Globus pallidus (tissue), 1 donor: ENCODE measurements at regions not wholly inside any gene's neighbourhood (a gene's known extent, or its start where the extent isn't known, plus 50 kb on each side); places are given as distances from the start of the nearest gene placed in this dataset.
"Not testable (repeated sequence)": the region's sequence is repeated elsewhere in the genome, so short reads cannot be mapped to it uniquely, and the experiment has no call there.

Source experiments
- DNase-seq: peaks from one replicate; pipeline ENCODE4 v3.0.0-alpha.2; 2015; ENCODE audit warnings: low spot score

DNA sequence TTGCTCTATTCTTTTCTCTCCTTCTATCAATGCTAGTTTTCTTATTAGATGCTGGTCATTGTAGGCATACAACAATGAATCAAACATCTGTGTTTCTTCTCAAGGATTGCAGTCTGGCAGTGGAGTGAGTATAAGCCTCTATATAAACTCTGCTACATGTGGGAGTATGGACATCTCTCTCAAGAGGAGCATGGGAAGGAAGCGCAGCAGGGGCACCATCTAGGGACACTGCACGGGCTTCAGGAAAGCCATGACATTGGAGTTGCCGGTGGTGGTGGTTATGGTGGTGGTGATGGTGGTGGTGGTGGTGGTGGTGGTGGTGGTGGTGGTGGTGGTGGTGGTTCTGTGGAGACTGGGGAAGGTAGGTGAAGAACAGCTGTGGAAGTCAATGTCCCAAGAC, 462.6 kb downstream of the RNF144A start:
- no peak for DNase-seq

GRCh38 chr2:7384773-7385349, 467.6 kb downstream of the RNF144A start:
- no peak for DNase-seq

DNA sequence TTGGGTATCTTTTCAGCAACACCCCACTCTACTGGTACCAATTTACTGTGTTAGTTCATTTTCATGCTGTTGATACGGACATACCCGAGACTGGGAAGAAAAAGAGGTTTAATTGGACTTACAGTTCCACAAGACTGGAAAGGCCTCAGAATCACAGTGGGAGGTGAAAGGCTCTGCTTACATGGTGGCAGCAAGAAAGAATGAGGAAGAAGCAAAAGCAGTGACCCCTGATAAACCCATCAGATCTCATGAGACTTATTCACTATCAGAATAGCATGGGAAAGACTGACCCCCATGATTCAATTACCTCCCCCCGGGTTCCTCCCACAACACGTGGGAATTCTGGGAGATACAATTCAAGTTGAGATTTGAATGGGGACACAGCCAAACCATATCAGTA, 473.1 kb downstream of the RNF144A start:
- DNase-seq = not testable (repeated sequence)

DNA sequence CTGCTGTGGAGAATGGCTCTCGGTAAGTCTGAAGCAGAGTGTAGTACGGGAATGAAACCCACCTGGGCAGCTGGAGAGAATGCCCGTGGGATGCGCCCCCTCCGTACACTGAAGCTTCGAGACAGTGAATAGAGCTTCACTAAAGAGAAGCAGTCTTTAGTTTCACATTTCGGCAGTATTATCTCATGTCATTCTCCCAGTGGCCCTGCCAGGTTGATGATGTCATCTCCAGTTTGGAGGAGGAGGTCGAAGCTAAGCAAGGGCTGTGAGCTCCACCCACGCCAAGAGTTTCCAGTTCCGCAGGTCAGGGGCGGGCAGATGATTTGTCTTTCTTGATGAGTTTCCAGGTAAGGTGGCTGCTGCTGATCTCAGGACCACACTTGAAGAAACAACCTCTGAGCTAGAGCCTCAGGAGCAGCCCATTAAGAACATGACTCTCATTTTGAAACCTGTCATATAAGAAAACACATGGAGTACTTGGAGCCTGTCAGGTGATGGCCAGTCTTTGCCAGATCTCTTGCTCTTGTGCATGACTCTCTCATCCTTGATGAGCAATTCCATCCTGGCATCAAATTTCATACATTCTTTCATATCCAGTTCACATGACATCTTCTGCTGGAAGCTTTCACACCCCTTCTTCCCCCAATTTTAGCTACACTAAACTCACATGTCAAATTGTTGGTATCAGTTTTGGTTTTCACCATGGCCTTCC, 475.0 kb downstream of the RNF144A start:
- no peak for DNase-seq

- no peak for DNase-seq
These were observed 477.0 kb downstream of the RNF144A start for GRCh38 chr2:7394195-7394594.

DNA sequence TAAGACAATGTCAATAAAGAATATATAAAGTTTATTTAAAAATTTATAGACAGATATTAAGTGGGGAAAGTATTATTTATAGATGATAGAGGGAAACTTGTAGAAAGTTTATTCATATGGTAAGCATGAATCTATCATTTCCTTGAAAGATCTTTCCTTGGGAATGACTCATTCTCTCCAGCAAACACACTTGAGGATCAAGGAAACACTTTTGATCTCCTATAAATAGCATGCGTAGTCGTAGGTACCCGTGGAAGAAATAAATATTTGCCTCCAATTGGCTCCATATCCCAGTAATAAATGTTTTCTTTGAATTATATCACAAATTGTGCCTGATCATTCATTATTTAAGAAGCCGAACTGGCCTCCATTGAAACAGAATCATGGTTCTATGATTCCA, 483.4 kb downstream of the RNF144A start:
- no peak for DNase-seq

DNA sequence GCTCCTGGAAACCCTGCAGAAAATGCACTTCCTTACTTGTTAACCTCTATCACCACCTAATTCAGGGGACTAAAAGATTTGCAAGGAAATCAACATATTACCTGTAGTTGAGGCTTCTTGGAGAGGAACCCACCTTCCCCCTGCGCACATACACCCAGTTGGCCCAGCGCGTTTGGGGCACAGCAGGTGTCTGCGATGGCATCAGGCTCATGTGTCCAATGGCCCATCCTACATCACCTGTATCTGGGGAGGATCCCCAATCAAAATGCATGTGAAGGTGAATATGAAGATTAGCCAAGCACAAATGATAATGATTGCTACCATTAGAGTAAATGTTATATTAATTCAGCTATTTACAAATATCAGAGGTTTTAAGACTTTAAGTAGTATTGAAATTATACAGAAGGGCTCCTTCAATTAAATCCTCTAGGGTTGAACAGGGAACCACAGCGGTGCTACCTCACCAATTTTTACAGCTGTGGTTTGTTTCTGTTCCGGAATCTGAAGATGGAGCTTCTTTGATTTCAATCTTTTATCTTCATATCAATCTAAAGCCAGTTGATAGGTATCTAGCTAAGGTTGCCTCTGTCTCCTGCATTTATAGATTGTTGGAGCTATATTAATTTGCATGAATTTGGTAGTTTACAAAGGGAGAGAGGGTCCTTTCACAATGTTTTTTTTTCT, 486.0 kb downstream of the RNF144A start:
- no peak for DNase-seq

DNA sequence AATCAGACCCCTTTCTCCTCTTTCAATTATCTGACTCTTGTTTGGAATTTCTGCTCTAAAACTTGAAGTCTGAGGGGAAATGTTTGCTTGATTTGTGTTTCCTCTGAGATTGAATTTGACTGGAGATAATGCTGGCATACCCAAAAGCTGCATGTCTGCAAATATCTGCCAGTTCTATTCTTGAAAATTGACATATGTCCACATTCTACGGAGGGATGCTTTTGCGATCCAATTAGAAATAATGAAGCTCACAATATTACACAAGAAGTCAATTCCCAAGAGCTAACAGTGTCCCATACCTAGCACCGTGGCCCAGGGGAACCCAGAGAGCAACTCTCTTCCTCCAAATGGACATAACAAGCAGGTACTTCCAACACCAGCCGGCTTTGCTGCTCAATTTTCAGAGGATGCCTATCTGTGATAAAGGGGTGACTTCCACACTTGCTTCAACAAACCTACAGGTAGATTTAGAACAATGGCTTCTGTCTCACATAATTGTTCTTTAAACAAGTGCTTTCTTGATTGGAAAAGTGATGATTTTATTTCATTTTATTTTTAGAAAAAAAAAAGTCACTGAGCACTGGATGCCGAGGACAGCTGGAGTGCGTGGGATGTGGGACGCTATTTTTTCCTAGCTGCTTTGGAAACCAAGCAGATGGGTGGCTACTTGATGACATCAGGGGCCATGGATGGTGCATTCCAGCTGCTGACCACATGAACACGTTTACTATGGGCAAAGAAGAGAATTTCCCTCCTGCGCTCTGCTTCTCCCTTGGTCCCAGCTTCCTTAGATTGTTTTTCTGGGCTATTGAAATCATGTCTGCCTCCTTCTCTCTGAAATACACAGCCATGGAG, 488.9 kb downstream of the RNF144A start:
- no peak for DNase-seq

DNA sequence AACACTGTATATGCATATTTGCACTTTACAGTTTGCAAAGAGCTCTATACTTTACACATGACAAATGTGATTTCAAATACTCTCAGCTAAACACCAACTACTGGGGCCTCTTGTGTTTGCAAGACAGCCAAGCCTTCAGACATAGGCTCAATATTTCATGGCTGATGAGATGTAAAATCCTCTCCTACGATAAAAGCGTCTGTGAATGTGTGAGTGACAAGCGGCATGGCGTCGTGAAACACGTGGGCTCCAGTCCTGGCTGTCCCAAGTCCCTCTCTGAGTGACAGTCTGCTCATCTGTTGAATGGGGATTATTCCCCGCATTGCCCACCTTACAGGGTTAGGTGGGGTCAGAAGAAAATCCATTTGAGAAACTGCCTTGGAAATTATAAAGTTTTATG, 489.8 kb downstream of the RNF144A start:
- DNase-seq = no peak

DNA sequence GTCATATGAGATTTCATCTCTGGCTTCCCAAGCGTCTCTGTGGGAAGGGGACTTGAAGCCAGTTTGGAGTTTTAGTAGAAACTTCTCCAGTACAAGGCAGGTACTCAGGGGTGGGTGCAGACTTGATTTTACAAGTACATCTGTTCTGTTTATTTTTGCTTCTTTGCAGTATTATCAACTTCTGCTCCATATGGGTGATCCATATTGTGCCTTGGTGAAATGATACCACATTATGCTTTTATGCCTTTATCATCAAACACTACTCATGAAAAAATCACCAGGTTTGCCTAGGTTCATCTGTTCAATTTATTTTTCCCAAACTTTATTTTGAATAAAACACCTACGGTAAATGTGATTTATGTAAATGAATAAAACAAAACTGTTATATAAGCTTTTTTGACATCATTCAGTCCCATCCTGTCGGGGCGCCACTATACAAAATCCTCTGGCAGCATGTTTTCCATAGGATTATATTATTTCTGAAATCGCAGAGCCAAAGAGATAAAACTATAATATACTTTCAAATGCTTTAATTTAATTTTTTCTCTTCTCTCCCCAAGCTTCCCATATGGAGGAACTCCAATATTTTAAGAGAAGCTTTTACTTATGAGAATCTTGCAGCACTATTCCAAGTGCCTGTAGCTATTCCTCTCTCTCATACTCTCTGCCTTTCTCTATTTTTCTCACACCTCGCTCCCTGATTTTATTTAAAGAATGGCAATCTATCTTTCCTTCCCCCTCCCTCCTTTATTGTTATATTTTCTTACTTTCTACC, 490.9 kb downstream of the RNF144A start:
- DNase-seq = no peak

DNA sequence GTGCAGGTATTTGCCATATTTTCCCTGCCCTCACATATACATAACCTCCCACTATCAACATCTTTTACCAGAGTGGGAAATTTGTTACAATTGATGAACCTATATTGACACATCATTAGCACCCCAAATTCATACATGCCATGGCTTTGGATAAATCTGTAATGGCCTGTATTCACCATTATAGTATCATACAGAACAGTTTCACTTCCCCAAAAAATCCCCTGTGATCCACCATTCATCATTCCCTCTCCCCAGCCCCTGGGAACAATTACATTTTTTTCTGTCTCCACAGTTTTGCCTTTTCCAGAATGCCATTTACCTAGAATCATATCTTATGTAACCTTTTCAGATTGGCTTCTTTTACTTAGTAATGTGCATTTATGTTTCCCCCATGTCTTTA, 494.5 kb downstream of the RNF144A start:
- no peak for DNase-seq

DNA sequence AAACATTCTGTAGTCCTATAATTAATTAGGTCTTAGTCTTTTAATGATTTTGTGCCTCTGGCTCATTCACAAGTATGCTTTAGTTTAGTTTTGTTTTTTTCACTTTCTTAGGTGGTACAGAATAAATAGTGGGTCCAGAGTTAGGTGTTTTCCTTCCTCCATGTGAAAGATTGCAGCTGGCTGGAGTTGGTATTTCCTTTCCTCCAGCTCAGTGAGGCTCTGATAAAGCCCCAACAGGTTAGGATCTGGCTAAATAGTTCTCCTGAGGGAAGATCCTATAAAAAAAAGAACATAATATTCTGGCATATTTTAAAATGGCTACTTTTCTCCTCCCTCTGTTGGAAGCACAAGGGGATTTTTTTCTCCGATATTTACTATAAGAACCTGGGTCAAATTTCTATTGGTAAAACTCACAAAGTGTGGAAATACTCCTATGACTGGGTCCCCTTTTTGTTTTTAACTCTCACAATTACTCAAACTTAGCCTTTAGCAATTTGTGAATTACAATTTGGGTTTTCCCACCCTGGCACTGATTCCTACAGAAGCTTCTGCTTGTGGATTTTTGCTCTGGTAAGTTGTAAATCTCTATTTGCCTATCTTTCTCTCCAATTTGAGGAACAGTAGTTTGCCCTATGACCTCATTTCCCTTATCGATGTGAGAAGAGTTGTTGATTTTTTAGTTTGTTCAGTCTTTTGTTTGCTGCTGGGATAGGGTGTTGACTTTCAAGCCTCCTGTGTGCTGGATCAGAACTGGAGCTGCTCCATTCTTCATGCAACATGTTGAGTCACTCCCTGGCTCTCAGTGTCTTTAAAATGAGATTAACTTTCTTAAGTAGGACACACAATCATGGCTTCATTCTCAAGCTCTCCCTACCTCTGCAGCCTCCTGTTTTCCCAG, 500.9 kb downstream of the RNF144A start:
- no peak for DNase-seq

GRCh38 chr2:7419186-7419585, 502.0 kb downstream of the RNF144A start:
- no peak for DNase-seq

DNA sequence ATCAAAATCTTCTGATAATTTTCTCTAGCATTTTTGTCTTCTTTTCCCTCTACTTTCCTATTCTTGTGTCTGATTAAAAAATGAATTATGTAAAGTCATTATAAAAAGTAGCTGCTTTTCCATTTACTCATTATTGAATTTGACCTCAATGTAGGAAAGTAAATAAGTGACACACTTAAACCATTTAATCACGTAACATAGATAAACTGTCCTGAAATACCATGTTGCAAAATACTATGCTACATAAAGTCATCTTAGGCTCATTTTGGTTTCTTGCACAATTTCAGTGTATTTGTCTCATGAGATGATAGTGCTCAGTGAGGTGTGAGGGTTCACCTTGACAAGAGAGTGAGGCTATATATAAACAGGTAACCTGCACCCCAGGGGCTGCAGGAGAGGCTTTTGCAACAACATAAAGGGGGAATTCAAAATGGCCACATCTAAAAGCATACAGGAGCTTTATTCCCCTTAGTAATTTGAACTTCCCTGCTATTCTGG, 502.7 kb downstream of the RNF144A start:
- no peak for DNase-seq

GRCh38 chr2:7420530-7420929, 503.3 kb downstream of the RNF144A start:
- no peak for DNase-seq

DNA sequence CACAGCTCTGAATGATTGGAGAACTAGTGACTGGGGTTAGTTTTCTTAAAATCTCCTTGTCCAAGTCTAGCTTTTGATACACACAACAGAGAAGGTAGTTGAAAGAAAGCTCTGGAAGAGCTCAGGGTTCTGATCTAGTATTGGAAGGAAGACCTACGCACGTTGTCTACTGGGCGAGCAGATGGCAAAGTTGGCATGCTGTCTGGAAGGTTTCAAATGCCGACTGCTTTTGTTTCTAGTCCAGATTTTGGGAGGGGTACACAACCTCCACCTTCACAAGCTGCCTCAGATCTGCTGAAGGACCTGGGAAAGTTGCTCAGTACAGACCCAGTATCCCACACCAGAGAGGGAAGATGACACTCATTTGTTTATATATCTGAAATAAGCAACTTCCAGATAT, 507.3 kb downstream of the RNF144A start:
- DNase-seq = no peak

- peak; percentile 43 for DNase-seq
These were observed 510.3 kb downstream of the RNF144A start for GRCh38 chr2:7427293-7428060.

- no peak for DNase-seq
These were observed 511.4 kb downstream of the RNF144A start for GRCh38 chr2:7428454-7429204.

DNA sequence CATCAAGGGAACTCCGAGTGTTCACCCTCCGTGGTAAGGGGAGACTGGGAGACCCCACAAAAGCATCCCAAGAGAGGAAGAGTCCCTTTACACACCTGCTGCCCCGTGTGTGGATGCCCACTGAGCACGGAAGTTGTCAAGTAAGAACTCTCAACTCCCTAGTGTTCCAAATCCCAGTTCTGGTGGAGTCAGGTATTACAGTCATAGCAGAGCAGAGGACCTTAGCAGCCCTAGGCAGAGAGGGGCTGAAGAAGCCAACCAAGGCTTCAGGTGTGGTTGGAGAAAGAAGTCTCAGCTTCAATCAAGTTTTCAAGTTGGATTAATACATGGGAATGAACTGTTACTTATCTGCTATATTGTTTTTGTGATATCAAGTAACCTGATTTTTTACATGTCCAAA, 512.5 kb downstream of the RNF144A start:
- DNase-seq = no peak
